Liver (tissue), 3 donors: ENCODE measurements at regions not wholly inside any gene's neighbourhood (a gene's known extent, or its start where the extent isn't known, plus 50 kb on each side); places are given as distances from the start of the nearest gene placed in this dataset.

Experiments used
- ATF3 ChIP-seq: IDR thresholded peaks from 2 replicates; pipeline ENCODE4 v1.6.1; 2016; ENCODE audit warnings: antibody characterized with exemption
- CTCF ChIP-seq: fragments of 150-350 bp; IDR thresholded peaks from 2 replicates; pipeline ENCODE4 v1.5.1; 2017; ENCODE audit warnings: improper control_type of control experiment, low read depth, low read length; ENCODE audit not compliant: missing input control
- EGR1 ChIP-seq, 2 donors: IDR thresholded peaks; 2 replicates each; pipeline ENCODE4 v1.6.1; 2016 to 2018; ENCODE audit warnings: antibody characterized with exemption in 2 of 2, low read depth in 2 of 2
- FOXA1 ChIP-seq: IDR thresholded peaks from 2 replicates; pipeline ENCODE4 v1.6.1; 2016; ENCODE audit warnings: antibody characterized with exemption
- GABPA ChIP-seq, 2 donors: IDR thresholded peaks in 1 of 2; conservative IDR thresholded peaks in 1 of 2; 2 replicates each; pipeline ENCODE4 v1.6.1; 2016; ENCODE audit warnings: antibody characterized with exemption in 2 of 2, mild to moderate bottlenecking in 1 of 2, moderate library complexity in 1 of 2
- HNF4G ChIP-seq: IDR thresholded peaks from 2 replicates; pipeline ENCODE4 v1.6.1; 2016; ENCODE audit warnings: antibody characterized with exemption
- JUND ChIP-seq, 2 donors: IDR thresholded peaks; 2 replicates each; pipeline ENCODE4 v1.6.1; 2016; ENCODE audit warnings: antibody characterized with exemption in 2 of 2
- MAX ChIP-seq: IDR thresholded peaks from 2 replicates; pipeline ENCODE4 v1.6.1; 2016; ENCODE audit warnings: antibody characterized with exemption
- RAD21 ChIP-seq, 2 donors: IDR thresholded peaks; 2 replicates each; pipeline ENCODE4 v1.6.1; 2016; ENCODE audit warnings: antibody characterized with exemption in 2 of 2, mild to moderate bottlenecking in 2 of 2
- REST ChIP-seq: IDR thresholded peaks from 2 replicates; pipeline ENCODE4 v1.6.1; 2016; ENCODE audit warnings: antibody characterized with exemption, mild to moderate bottlenecking
- SP1 ChIP-seq: IDR thresholded peaks from 2 replicates; pipeline ENCODE4 v1.6.1; 2018; ENCODE audit warnings: antibody characterized with exemption, mild to moderate bottlenecking
- TAF1 ChIP-seq: conservative IDR thresholded peaks from 2 replicates; pipeline ENCODE4 v1.6.1; 2016; ENCODE audit warnings: antibody characterized with exemption, mild to moderate bottlenecking
- YY1 ChIP-seq: IDR thresholded peaks from 2 replicates; pipeline ENCODE4 v1.6.1; 2016; ENCODE audit warnings: antibody characterized with exemption, mild to moderate bottlenecking
- ZBTB33 ChIP-seq: IDR thresholded peaks from 2 replicates; pipeline ENCODE4 v1.6.1; 2016; ENCODE audit warnings: antibody characterized with exemption
- donor health status: healthy.
- donor health status: healthy.

- TF ChIP-seq CTCF, result no peak
- TF ChIP-seq EGR1 (IDR thresholded peaks at IDR 0.05; ENCODE audit: low read depth in 2 of 2), result no peak
- TF ChIP-seq GABPA (IDR thresholded peaks at IDR 0.05 in 1 of 2, conservative IDR thresholded peaks at IDR 0.05 in 1 of 2), result no peak
- no peak for TF ChIP-seq JUND (IDR thresholded peaks at IDR 0.05)
- TF ChIP-seq ZBTB33, result no peak
- TF ChIP-seq TAF1, result no peak
- no peak for TF ChIP-seq ATF3
- TF ChIP-seq REST, result no peak
- no peak for TF ChIP-seq SP1
- TF ChIP-seq YY1, result no peak
- no peak for TF ChIP-seq FOXA1
- TF ChIP-seq MAX, result no peak
- no peak for TF ChIP-seq RAD21 (IDR thresholded peaks at IDR 0.05)
- no peak for TF ChIP-seq HNF4G
Observed at GRCh38 chr18:55031164-55031563, 71.9 kb upstream of the CCDC68 start.
